Progenitor cell of endocrine pancreas (in vitro differentiated cells): ENCODE measurements at regions not wholly inside any gene's neighbourhood (a gene's known extent, or its start where the extent isn't known, plus 50 kb on each side); places are given as distances from the start of the nearest gene placed in this dataset.
"Not testable (repeated sequence)": the region's sequence is repeated elsewhere in the genome, so short reads cannot be mapped to it uniquely, and the experiment has no call there.

Source experiments
- DNase-seq: peaks from one replicate; pipeline ENCODE4 v3.0.0; 2021; ENCODE audit warnings: low spot score; ENCODE audit not compliant: unreplicated experiment
- H3K27ac Mint-ChIP-seq: 2 replicates; pipeline ENCODE4 v1.8.0; 2021; ENCODE audit warnings: mild to moderate bottlenecking, moderate library complexity, mixed read lengths
- H3K27me3 Mint-ChIP-seq: 2 replicates; pipeline ENCODE4 v1.8.0; 2021; ENCODE audit warnings: mixed read lengths
- H3K36me3 Mint-ChIP-seq: 2 replicates; pipeline ENCODE4 v1.8.0; 2022; ENCODE audit warnings: mixed read lengths; ENCODE audit not compliant: insufficient read depth
- H3K4me1 Mint-ChIP-seq: 2 replicates; pipeline ENCODE4 v1.8.0; 2021; ENCODE audit warnings: low read depth, mixed read lengths
- H3K4me3 Mint-ChIP-seq: 2 replicates; pipeline ENCODE4 v1.8.0; 2021; ENCODE audit warnings: low read depth, mild to moderate bottlenecking, moderate library complexity, mixed read lengths
- H3K9me3 Mint-ChIP-seq: 2 replicates; pipeline ENCODE4 v1.8.0; 2021; ENCODE audit warnings: low read depth, mixed read lengths
- TF ChIP-seq, protein P1 (sequence below): fragments of 200-600 bp; sonication (generic); IDR thresholded peaks from one replicate; pipeline ENCODE4 v1.5.0; 2021; ENCODE audit warnings: antibody characterized with exemption, mild to moderate bottlenecking; ENCODE audit not compliant: unreplicated experiment

DNA sequence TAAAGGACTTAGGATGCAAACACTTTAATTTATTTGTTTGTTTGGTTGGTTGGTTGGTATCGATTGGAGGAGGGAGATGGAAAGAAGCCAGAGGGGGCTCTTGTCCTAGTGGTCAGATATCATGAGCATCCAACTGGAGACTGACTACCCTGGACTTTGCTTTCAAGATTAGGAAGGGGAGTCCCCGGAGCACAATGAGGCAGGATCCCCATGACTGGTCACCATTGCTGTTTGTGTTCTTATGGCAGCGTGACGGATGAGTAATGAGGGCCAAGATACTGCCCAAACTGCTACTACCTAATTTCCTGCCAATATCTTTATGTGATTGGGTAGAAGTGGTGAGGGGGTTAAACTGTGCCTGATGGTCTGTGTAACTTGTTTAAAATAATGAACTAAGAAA is 354.6 kb upstream of the ROPN1 start:
- TF ChIP-seq, protein P1, sequence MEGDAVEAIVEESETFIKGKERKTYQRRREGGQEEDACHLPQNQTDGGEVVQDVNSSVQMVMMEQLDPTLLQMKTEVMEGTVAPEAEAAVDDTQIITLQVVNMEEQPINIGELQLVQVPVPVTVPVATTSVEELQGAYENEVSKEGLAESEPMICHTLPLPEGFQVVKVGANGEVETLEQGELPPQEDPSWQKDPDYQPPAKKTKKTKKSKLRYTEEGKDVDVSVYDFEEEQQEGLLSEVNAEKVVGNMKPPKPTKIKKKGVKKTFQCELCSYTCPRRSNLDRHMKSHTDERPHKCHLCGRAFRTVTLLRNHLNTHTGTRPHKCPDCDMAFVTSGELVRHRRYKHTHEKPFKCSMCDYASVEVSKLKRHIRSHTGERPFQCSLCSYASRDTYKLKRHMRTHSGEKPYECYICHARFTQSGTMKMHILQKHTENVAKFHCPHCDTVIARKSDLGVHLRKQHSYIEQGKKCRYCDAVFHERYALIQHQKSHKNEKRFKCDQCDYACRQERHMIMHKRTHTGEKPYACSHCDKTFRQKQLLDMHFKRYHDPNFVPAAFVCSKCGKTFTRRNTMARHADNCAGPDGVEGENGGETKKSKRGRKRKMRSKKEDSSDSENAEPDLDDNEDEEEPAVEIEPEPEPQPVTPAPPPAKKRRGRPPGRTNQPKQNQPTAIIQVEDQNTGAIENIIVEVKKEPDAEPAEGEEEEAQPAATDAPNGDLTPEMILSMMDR, result no peak
- Mint-ChIP-seq H3K4me1 (peaks cover 10% of the 10 kb centered on the region), H3K27me3 (no peaks in the 10 kb centered on the region), H3K9me3 (no peaks in the 10 kb centered on the region), H3K36me3 (peaks cover 5% of the 10 kb centered on the region), H3K27ac (no peak overlapping the region), H3K4me3 (no peak overlapping the region)
- DNase-seq, result no peak

DNA sequence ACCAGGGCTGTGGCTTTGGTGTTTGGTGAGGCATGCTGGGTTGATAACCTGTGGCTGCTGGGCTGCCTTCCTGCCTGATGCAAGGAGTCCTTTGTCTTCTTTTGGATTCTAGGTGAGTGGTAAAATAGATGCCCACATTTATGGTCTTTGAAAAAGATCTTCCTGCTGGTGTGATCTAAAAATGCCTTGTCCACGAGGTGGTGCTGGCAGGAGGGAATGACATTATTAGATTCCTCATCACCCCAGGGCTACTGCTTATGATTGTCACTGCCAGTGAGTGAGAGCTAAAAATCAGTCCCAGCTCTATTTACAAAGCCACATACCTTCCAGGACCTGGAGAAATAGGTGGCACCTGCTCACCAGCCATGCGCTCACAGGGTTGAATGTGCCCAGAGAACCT is 355.5 kb upstream of the ROPN1 start:
- peaks cover 4% of the 10 kb centered on the region for H3K36me3 Mint-ChIP-seq
- H3K27ac Mint-ChIP-seq, result no peak overlapping the region
- no peaks in the 10 kb centered on the region for H3K9me3 Mint-ChIP-seq
- TF ChIP-seq, protein P1, result no peak
- peaks cover 17% of the 10 kb centered on the region for H3K4me1 Mint-ChIP-seq
- H3K27me3 Mint-ChIP-seq, result no peaks in the 10 kb centered on the region
- DNase-seq, result no peak
- no peak overlapping the region for H3K4me3 Mint-ChIP-seq

DNA sequence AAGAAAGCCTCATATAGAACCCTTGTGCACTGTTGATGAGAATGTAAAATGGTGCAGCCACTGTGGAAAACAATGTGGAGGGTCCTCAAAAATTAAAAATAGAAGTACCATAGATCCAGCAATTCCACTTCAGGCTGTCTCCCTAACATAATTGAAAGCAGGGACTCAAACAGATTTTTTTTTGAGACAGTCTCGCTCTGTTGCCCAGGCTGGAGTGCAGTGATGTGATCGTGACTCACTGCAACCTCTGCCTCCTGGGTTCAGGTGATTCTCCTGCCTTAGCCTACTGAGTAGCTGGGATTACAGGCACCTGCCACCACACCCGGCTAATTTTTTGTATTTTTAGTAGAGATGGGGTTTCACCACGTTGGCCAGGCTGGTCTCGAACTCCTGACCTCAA is 356.6 kb upstream of the ROPN1 start:
- DNase-seq, H3K9me3 Mint-ChIP-seq, H3K27me3 Mint-ChIP-seq, H3K36me3 Mint-ChIP-seq, H3K27ac Mint-ChIP-seq, H3K4me3 Mint-ChIP-seq: not testable (repeated sequence)
- peaks cover 28% of the 10 kb centered on the region for H3K4me1 Mint-ChIP-seq

- H3K27ac Mint-ChIP-seq, result no peak overlapping the region
- no peak for DNase-seq
- peaks cover 8% of the 10 kb centered on the region for H3K36me3 Mint-ChIP-seq
- TF ChIP-seq, protein P1, result peak; percentile 65
- H3K9me3 Mint-ChIP-seq, result no peaks in the 10 kb centered on the region
- no peak overlapping the region for H3K4me3 Mint-ChIP-seq
- H3K4me1 Mint-ChIP-seq, result peaks cover 25% of the 10 kb centered on the region
- peaks cover 3% of the 10 kb centered on the region for H3K27me3 Mint-ChIP-seq
Observed at GRCh38 chr3:124351430-124352148, 359.7 kb upstream of the ROPN1 start.

DNA sequence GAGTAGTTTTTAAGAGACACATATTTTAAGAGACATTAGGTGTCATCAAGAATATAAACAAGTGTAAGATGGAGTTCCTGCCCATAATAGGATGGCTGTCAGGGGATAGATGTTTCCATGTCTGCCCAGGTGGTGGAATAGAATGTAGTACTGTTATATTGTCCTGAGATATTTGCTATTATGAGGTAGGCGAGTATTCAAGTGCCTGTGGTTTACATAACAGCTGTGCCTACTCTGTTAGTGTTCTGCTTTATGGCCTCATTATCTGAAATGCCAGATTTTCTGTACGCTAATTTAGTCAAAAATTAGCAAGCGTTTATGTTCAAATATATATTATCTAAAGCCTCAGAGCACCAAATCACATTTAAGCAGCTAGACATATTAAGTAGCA is 360.2 kb upstream of the ROPN1 start:
- Mint-ChIP-seq H3K9me3 (no peaks in the 10 kb centered on the region), H3K27me3 (peaks cover 3% of the 10 kb centered on the region), H3K36me3 (peaks cover 13% of the 10 kb centered on the region), H3K4me1 (peaks cover 23% of the 10 kb centered on the region), H3K27ac (no peak overlapping the region), H3K4me3 (no peak overlapping the region)
- no peak for DNase-seq
- TF ChIP-seq, protein P1, result no peak

DNA sequence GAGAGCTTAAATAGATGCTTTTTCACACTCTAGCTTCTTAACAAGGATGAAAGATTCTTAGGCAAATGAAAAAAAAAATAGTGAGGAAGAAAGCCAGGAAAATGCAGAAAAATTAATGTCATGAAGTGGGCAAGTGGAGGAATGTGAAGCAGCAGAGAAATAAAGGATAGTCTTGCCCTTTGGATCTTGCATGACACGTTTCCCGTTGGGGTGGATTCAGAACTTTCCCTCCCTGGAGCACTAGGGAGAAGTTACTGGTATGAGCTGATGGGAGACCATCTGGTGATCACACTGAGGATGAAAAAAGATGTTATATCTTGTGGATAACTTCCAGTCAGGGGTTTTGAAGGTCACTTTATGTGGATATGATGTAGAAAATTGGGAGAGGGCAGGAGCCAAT is 361.8 kb upstream of the ROPN1 start:
- Mint-ChIP-seq H3K4me1 (peaks cover 23% of the 10 kb centered on the region), H3K9me3 (no peaks in the 10 kb centered on the region), H3K27me3 (peaks cover 3% of the 10 kb centered on the region), H3K36me3 (peaks cover 10% of the 10 kb centered on the region), H3K4me3 (no peak overlapping the region), H3K27ac (no peak overlapping the region)
- DNase-seq, result no peak
- TF ChIP-seq, protein P1, result no peak
